Lower leg skin (tissue), 3 donors: ENCODE measurements at regions not wholly inside any gene's neighbourhood (a gene's known extent, or its start where the extent isn't known, plus 50 kb on each side); places are given as distances from the start of the nearest gene placed in this dataset.

Source experiments
- CTCF ChIP-seq, 3 donors: fragments of 450-650 bp; IDR thresholded peaks; one replicate each; pipeline ENCODE4 v1.5.1; 2016; ENCODE audit warnings: antibody characterized with exemption in 3 of 3, mild to moderate bottlenecking in 3 of 3, moderate library complexity in 2 of 3
- POLR2A ChIP-seq, 2 donors: fragments of 450-650 bp; IDR thresholded peaks; one replicate each; pipeline ENCODE4 v1.6.1; 2016 to 2017; ENCODE audit warnings: antibody characterized with exemption in 2 of 2, mild to moderate bottlenecking in 1 of 2, moderate library complexity in 1 of 2

GRCh38 chr1:200292699-200293098 is 117.1 kb downstream of the ZNF281 start:
- TF ChIP-seq CTCF (IDR thresholded peaks at IDR 0.05) (no peak), POLR2A (IDR thresholded peaks at IDR 0.05) (no peak)
